Thyroid gland (tissue), 4 donors: ENCODE measurements at regions not wholly inside any gene's neighbourhood (a gene's known extent, or its start where the extent isn't known, plus 50 kb on each side); places are given as distances from the start of the nearest gene placed in this dataset.

Source experiments
- DNase-seq, 2 donors: peaks; one replicate each; pipeline ENCODE4 v3.0.0-alpha.2; 2019
- H3K27ac ChIP-seq, 3 donors: fragments of 200-600 bp; sonication (generic); 1 replicate in 2 of 3; 2 replicates in 1 of 3; pipeline ENCODE4 v1.5.1; 2016 to 2019; ENCODE audit warnings: mild to moderate bottlenecking in 1 of 3, moderate library complexity in 1 of 3
- H3K27me3 ChIP-seq: fragments of 200-600 bp; sonication (generic); one replicate; pipeline ENCODE4 v1.5.1; 2019
- H3K36me3 ChIP-seq, 2 donors: fragments of 200-600 bp; sonication (generic); one replicate each; pipeline ENCODE4 v1.5.1; 2016 to 2019
- H3K4me1 ChIP-seq, 2 donors: fragments of 200-600 bp; sonication (generic); one replicate each; pipeline ENCODE4 v1.5.1; 2017 to 2019
- H3K4me3 ChIP-seq, 3 donors: fragments of 200-600 bp; sonication (generic); replicated peaks in 1 of 3; 1 replicate in 2 of 3; 2 replicates in 1 of 3; pipeline ENCODE4 v1.5.1; 2016; ENCODE audit warnings: mild to moderate bottlenecking in 1 of 3
- H3K9me3 ChIP-seq: fragments of 200-600 bp; sonication (generic); one replicate; pipeline ENCODE4 v1.5.1; 2017
- CTCF ChIP-seq, 6 experiments: fragments of 200-600 bp in 3 of 6; fragments of 450-650 bp in 3 of 6; sonication (generic) in 3 of 6; IDR thresholded peaks; one replicate each; pipeline ENCODE4 v1.5.1; 2016 to 2019; ENCODE audit warnings: antibody characterized with exemption in 6 of 6, mild to moderate bottlenecking in 2 of 6, inconsistent platforms in 1 of 6, moderate library complexity in 1 of 6
- POLR2A ChIP-seq, 2 donors: fragments of 450-650 bp; IDR thresholded peaks; one replicate each; pipeline ENCODE4 v1.6.1; 2017; ENCODE audit warnings: antibody characterized with exemption in 2 of 2, mild to moderate bottlenecking in 2 of 2, moderate library complexity in 1 of 2
- WGBS, 2 donors: methylation state at CpG; one replicate each; pipeline ENCODE4 v1.1.5; 2017; 5-methylcytosine and 5-hydroxymethylcytosine counted together
- intact Hi-C: fragments of 100-400 bp; cut with DNase I; formaldehyde crosslinking; loops from one replicate; pipeline ENCODE4 v1.15.1; 2023

GRCh38 chr4:34176609-34177008 is 2067.7 kb downstream of the ARAP2 start:
- intact Hi-C loops: no loop called here

GRCh38 chr4:34178476-34178875 is 2065.8 kb downstream of the ARAP2 start:
- Histone ChIP-seq H3K4me1 (peaks cover 0 to 8% of the 10 kb centered on the region in 2 donors), H3K4me3 (no peak overlapping the region), H3K27ac (no peak overlapping the region), H3K9me3 (no peaks in the 10 kb centered on the region), H3K27me3 (no peaks in the 10 kb centered on the region), H3K36me3 (no peaks in the 10 kb centered on the region)
- no peak for DNase-seq
- intact Hi-C loops: no loop called here
- TF ChIP-seq POLR2A (IDR thresholded peaks at IDR 0.05) (no peak), CTCF (IDR thresholded peaks at IDR 0.05) (no peak)

More at GRCh38 chr4:34176609-34177008, 2067.7 kb downstream of the ARAP2 start:
- no peak for TF ChIP-seq CTCF (IDR thresholded peaks at IDR 0.05)
- DNase-seq: no peak
- peaks cover 0 to 8% of the 10 kb centered on the region in 2 donors for H3K4me1 ChIP-seq
- H3K4me3 ChIP-seq: no peak overlapping the region
- no peaks in the 10 kb centered on the region for H3K27me3 ChIP-seq
- H3K36me3 ChIP-seq: no peaks in the 10 kb centered on the region
- no peaks in the 10 kb centered on the region for H3K9me3 ChIP-seq
- H3K27ac ChIP-seq: no peak overlapping the region

GRCh38 chr4:34181311-34181841 is 2062.9 kb downstream of the ARAP2 start:
- no peak for TF ChIP-seq POLR2A (IDR thresholded peaks at IDR 0.05)
- TF ChIP-seq CTCF (IDR thresholded peaks at IDR 0.05): no peak
- Histone ChIP-seq H3K36me3 (no peaks in the 10 kb centered on the region), H3K27ac (no peak overlapping the region), H3K4me1 (peaks cover 0 to 8% of the 10 kb centered on the region in 2 donors), H3K9me3 (no peaks in the 10 kb centered on the region), H3K4me3 (no peak overlapping the region), H3K27me3 (no peaks in the 10 kb centered on the region)
- WGBS, 2 donors: 89 to 90% methylated on average over 2 of the region's 2 CpGs
- no peak for DNase-seq
- intact Hi-C loops: no loop called here

GRCh38 chr4:34181891-34182290 is 2062.4 kb downstream of the ARAP2 start:
- WGBS, 2 donors: 82 to 84% methylated on average over 2 of the region's 2 CpGs
- no peak overlapping the region for H3K4me3 ChIP-seq
- H3K27ac ChIP-seq: no peak overlapping the region
- no peaks in the 10 kb centered on the region for H3K36me3 ChIP-seq
- intact Hi-C loops: no loop called here
- H3K4me1 ChIP-seq: peaks cover 0 to 8% of the 10 kb centered on the region in 2 donors
- TF ChIP-seq POLR2A (IDR thresholded peaks at IDR 0.05): no peak
- no peaks in the 10 kb centered on the region for H3K27me3 ChIP-seq
- H3K9me3 ChIP-seq: no peaks in the 10 kb centered on the region
- no peak for DNase-seq

GRCh38 chr4:34182306-34182705 is 2062.0 kb downstream of the ARAP2 start:
- Histone ChIP-seq H3K4me1 (peaks cover 0 to 8% of the 10 kb centered on the region in 2 donors), H3K4me3 (no peak overlapping the region), H3K27ac (no peak overlapping the region), H3K27me3 (no peaks in the 10 kb centered on the region), H3K36me3 (no peaks in the 10 kb centered on the region), H3K9me3 (no peaks in the 10 kb centered on the region)
- DNase-seq: no peak
- TF ChIP-seq POLR2A (IDR thresholded peaks at IDR 0.05) (no peak), CTCF (IDR thresholded peaks at IDR 0.05) (no peak)
- WGBS, 2 donors: 68 to 78% methylated on average over 4 of the region's 4 CpGs
- intact Hi-C loops: no loop called here

GRCh38 chr4:34183926-34184325 is 2060.4 kb downstream of the ARAP2 start:
- Histone ChIP-seq H3K27me3 (no peaks in the 10 kb centered on the region), H3K9me3 (no peaks in the 10 kb centered on the region), H3K27ac (no peak overlapping the region), H3K4me3 (no peak overlapping the region), H3K4me1 (peaks cover 0 to 8% of the 10 kb centered on the region in 2 donors), H3K36me3 (no peaks in the 10 kb centered on the region)
- WGBS, 2 donors: 84 to 85% methylated on average over 3 of the region's 3 CpGs
- intact Hi-C loops: no loop called here
- no peak for TF ChIP-seq POLR2A (IDR thresholded peaks at IDR 0.05)
- no peak for TF ChIP-seq CTCF (IDR thresholded peaks at IDR 0.05)
- DNase-seq: no peak
